ENCODE measurements at regions not wholly inside any gene's neighbourhood (a gene's known extent, or its start where the extent isn't known, plus 50 kb on each side); places are given as distances from the start of the nearest gene placed in this dataset.

- TF ChIP-seq EP300 (IDR thresholded peaks at IDR 0.05; ENCODE audit: borderline replicate concordance) (no peak), RAD21 (IDR thresholded peaks at IDR 0.05; ENCODE audit: low read depth) (no peak), EGR1 (IDR thresholded peaks at IDR 0.05) (no peak), TEAD4 (IDR thresholded peaks at IDR 0.05) (no peak), ZBTB7A (IDR thresholded peaks at IDR 0.05; ENCODE audit: low read depth) (no peak), NFIC (IDR thresholded peaks at IDR 0.05) (no peak), REST (IDR thresholded peaks at IDR 0.05; ENCODE audit: low read depth) (no peak), TAF1 (IDR thresholded peaks at IDR 0.05; ENCODE audit: low read depth) (no peak), TCF12 (IDR thresholded peaks at IDR 0.05; ENCODE audit: low read depth) (no peak), USF1 (IDR thresholded peaks at IDR 0.05) (no peak), CEBPB (IDR thresholded peaks at IDR 0.05) (no peak), YY1 (IDR thresholded peaks at IDR 0.05; ENCODE audit: low read depth) (no peak), CREB1 (IDR thresholded peaks at IDR 0.05; ENCODE audit: low read depth) (no peak), MAX (IDR thresholded peaks at IDR 0.05) (no peak)
Observed at GRCh38 chr17:53490447-53490968, 332.2 kb upstream of the KIF2B start.

- no peak for TF ChIP-seq REST (IDR thresholded peaks at IDR 0.05; ENCODE audit: low read depth)
- no peak for TF ChIP-seq CEBPB (IDR thresholded peaks at IDR 0.05)
- no peak for TF ChIP-seq MAX (IDR thresholded peaks at IDR 0.05)
- TF ChIP-seq YY1 (IDR thresholded peaks at IDR 0.05; ENCODE audit: low read depth) = no peak
- TF ChIP-seq RAD21 (IDR thresholded peaks at IDR 0.05; ENCODE audit: low read depth) = no peak
- no peak for TF ChIP-seq TEAD4 (IDR thresholded peaks at IDR 0.05)
- no peak for TF ChIP-seq TAF1 (IDR thresholded peaks at IDR 0.05; ENCODE audit: low read depth)
- TF ChIP-seq ZBTB7A (IDR thresholded peaks at IDR 0.05; ENCODE audit: low read depth) = no peak
- no peak for TF ChIP-seq EP300 (IDR thresholded peaks at IDR 0.05; ENCODE audit: borderline replicate concordance)
- no peak for TF ChIP-seq NFIC (IDR thresholded peaks at IDR 0.05)
- no peak for TF ChIP-seq EGR1 (IDR thresholded peaks at IDR 0.05)
- TF ChIP-seq TCF12 (IDR thresholded peaks at IDR 0.05; ENCODE audit: low read depth) = no peak
Observed at GRCh38 chr17:53483704-53484103, 339.0 kb upstream of the KIF2B start.

GRCh38 chr17:53475002-53475401, 347.7 kb upstream of the KIF2B start:
- no peak for TF ChIP-seq YY1 (IDR thresholded peaks at IDR 0.05; ENCODE audit: low read depth)
- TF ChIP-seq USF1 (IDR thresholded peaks at IDR 0.05) = no peak
- no peak for TF ChIP-seq FOXM1 (IDR thresholded peaks at IDR 0.05; ENCODE audit: borderline replicate concordance, low read depth)
- no peak for TF ChIP-seq CREB1 (IDR thresholded peaks at IDR 0.05; ENCODE audit: low read depth)
- no peak for TF ChIP-seq NFIC (IDR thresholded peaks at IDR 0.05)
- no peak for TF ChIP-seq TAF1 (IDR thresholded peaks at IDR 0.05; ENCODE audit: low read depth)
- TF ChIP-seq ZBTB7A (IDR thresholded peaks at IDR 0.05; ENCODE audit: low read depth) = no peak
- TF ChIP-seq REST (IDR thresholded peaks at IDR 0.05; ENCODE audit: low read depth) = no peak
- no peak for TF ChIP-seq TEAD4 (IDR thresholded peaks at IDR 0.05)
- TF ChIP-seq CEBPB (IDR thresholded peaks at IDR 0.05) = no peak
- no peak for TF ChIP-seq TCF12 (IDR thresholded peaks at IDR 0.05; ENCODE audit: low read depth)

GRCh38 chr17:53472586-53472985, 350.1 kb upstream of the KIF2B start:
- TF ChIP-seq USF1 (IDR thresholded peaks at IDR 0.05) = no peak
- TF ChIP-seq ZBTB7A (IDR thresholded peaks at IDR 0.05; ENCODE audit: low read depth) = no peak
- no peak for TF ChIP-seq RAD21 (IDR thresholded peaks at IDR 0.05; ENCODE audit: low read depth)
- no peak for TF ChIP-seq NFIC (IDR thresholded peaks at IDR 0.05)
- no peak for TF ChIP-seq CEBPB (IDR thresholded peaks at IDR 0.05)
- TF ChIP-seq TAF1 (IDR thresholded peaks at IDR 0.05; ENCODE audit: low read depth) = no peak
- no peak for TF ChIP-seq TEAD4 (IDR thresholded peaks at IDR 0.05)
- no peak for TF ChIP-seq REST (IDR thresholded peaks at IDR 0.05; ENCODE audit: low read depth)
- no peak for TF ChIP-seq CREB1 (IDR thresholded peaks at IDR 0.05; ENCODE audit: low read depth)
- TF ChIP-seq EP300 (IDR thresholded peaks at IDR 0.05; ENCODE audit: borderline replicate concordance) = no peak
- TF ChIP-seq FOXM1 (IDR thresholded peaks at IDR 0.05; ENCODE audit: borderline replicate concordance, low read depth) = no peak
- TF ChIP-seq EGR1 (IDR thresholded peaks at IDR 0.05) = no peak
- TF ChIP-seq TCF12 (IDR thresholded peaks at IDR 0.05; ENCODE audit: low read depth) = no peak
- TF ChIP-seq YY1 (IDR thresholded peaks at IDR 0.05; ENCODE audit: low read depth) = no peak
- no peak for TF ChIP-seq MAX (IDR thresholded peaks at IDR 0.05)

Data from Ishikawa (cell line).